SK-N-SH treated with all-trans-retinoic acid at 6 μM for 48 hours (cell line): ENCODE measurements at regions not wholly inside any gene's neighbourhood (a gene's known extent, or its start where the extent isn't known, plus 50 kb on each side); places are given as distances from the start of the nearest gene placed in this dataset.

Source experiments
- ATAC-seq: fragments of 200-7000 bp; cut with Tn5 transposase; 3 replicates; pipeline ENCODE4 v1.9.1; 2020; ENCODE audit warnings: mild to moderate bottlenecking, moderate library complexity
- ARNTL ChIP-seq: fragments of 450-650 bp; formaldehyde crosslinking; IDR thresholded peaks from 2 replicates; pipeline ENCODE4 v1.5.0; 2020; ENCODE audit warnings: low read depth, mild to moderate bottlenecking, moderate library complexity, borderline replicate concordance
- CREB5 ChIP-seq: fragments of 250-450 bp; sonication (Bioruptor Pico); IDR thresholded peaks from 2 replicates; pipeline ENCODE4 v1.5.1; 2020; ENCODE audit warnings: low read depth, mild to moderate bottlenecking, moderate library complexity
- CSDC2 ChIP-seq: fragments of 250-450 bp; sonication (Bioruptor Pico); IDR thresholded peaks from 2 replicates; pipeline ENCODE4 v1.5.0; 2020; ENCODE audit warnings: mild to moderate bottlenecking, moderate library complexity
- CSRNP3 ChIP-seq: fragments of 250-450 bp; sonication (Bioruptor Pico); IDR thresholded peaks from 2 replicates; pipeline ENCODE4 v1.5.1; 2021; ENCODE audit warnings: mild to moderate bottlenecking, moderate library complexity
- ESRRG ChIP-seq: fragments of 250-450 bp; sonication (Bioruptor Pico); IDR thresholded peaks from 2 replicates; pipeline ENCODE4 v1.6.1; 2021; ENCODE audit warnings: mild to moderate bottlenecking
- ISL1 ChIP-seq: fragments of 250-450 bp; sonication (Bioruptor Pico); IDR thresholded peaks from 2 replicates; pipeline ENCODE4 v2.1.2; 2022; ENCODE audit warnings: mild to moderate bottlenecking, moderate library complexity
- OSR1 ChIP-seq: fragments of 250-450 bp; sonication (Bioruptor Pico); IDR thresholded peaks from 2 replicates; pipeline ENCODE4 v1.8.0; 2022; ENCODE audit warnings: moderate library complexity, mild to moderate bottlenecking, inconsistent platforms
- POU6F1 ChIP-seq: fragments of 250-450 bp; sonication (Bioruptor Pico); IDR thresholded peaks from 2 replicates; pipeline ENCODE4 v1.8.0; 2021; ENCODE audit warnings: low read depth, mild to moderate bottlenecking, moderate library complexity, borderline replicate concordance
- RARB ChIP-seq: fragments of 250-450 bp; sonication (Bioruptor Pico); IDR thresholded peaks from 2 replicates; pipeline ENCODE4 v1.8.0; 2021; ENCODE audit warnings: mild to moderate bottlenecking, moderate library complexity
- SNAI2 ChIP-seq: fragments of 250-450 bp; sonication (Bioruptor Pico); IDR thresholded peaks from 2 replicates; pipeline ENCODE4 v1.5.0; 2020; ENCODE audit warnings: mild to moderate bottlenecking, moderate library complexity
- TCF4 ChIP-seq: fragments of 250-450 bp; sonication (Bioruptor Pico); IDR thresholded peaks from 2 replicates; pipeline ENCODE4 v1.8.0; 2021; ENCODE audit warnings: mild to moderate bottlenecking, moderate library complexity, borderline replicate concordance
- TOX ChIP-seq: fragments of 250-450 bp; sonication (Bioruptor Pico); IDR thresholded peaks from 2 replicates; pipeline ENCODE4 v1.8.0; 2021; ENCODE audit warnings: mild to moderate bottlenecking, moderate library complexity, borderline replicate concordance
- TSHZ2 ChIP-seq: fragments of 250-450 bp; sonication (Bioruptor Pico); IDR thresholded peaks from 2 replicates; pipeline ENCODE4 v1.5.0; 2020; ENCODE audit warnings: mild to moderate bottlenecking, moderate library complexity
- ZC3H10 ChIP-seq: fragments of 250-450 bp; sonication (Bioruptor Pico); IDR thresholded peaks from 2 replicates; pipeline ENCODE4 v1.5.1; 2021; ENCODE audit warnings: mild to moderate bottlenecking, moderate library complexity
- ZFP3 ChIP-seq: fragments of 250-450 bp; sonication (Bioruptor Pico); IDR thresholded peaks from 2 replicates; pipeline ENCODE4 v1.5.0; 2020; ENCODE audit warnings: mild to moderate bottlenecking, moderate library complexity
- ZNF565 ChIP-seq: fragments of 450-650 bp; formaldehyde crosslinking; conservative IDR thresholded peaks from 2 replicates; pipeline ENCODE4 v1.5.0; 2020; ENCODE audit warnings: low read depth, mild to moderate bottlenecking, moderate library complexity
- ZNF70 ChIP-seq: fragments of 450-650 bp; formaldehyde crosslinking; IDR thresholded peaks from 2 replicates; pipeline ENCODE4 v1.5.0; 2020; ENCODE audit warnings: mild to moderate bottlenecking, moderate library complexity
- ZNF8 ChIP-seq: fragments of 450-650 bp; formaldehyde crosslinking; IDR thresholded peaks from 2 replicates; pipeline ENCODE4 v1.5.0; 2020; ENCODE audit warnings: mild to moderate bottlenecking, moderate library complexity

- no peak for ATAC-seq
- TF ChIP-seq CSRNP3 (CRISPR knock-in tag): no peak
- TF ChIP-seq, all 23 proteins: peak for 0
Measured at GRCh38 chr17:71142333-71142732, 973.0 kb downstream of the KCNJ2 start.

- no peak for TF ChIP-seq ARNTL (CRISPR knock-in tag)
- no peak for TF ChIP-seq CSDC2 (CRISPR knock-in tag)
- TF ChIP-seq OSR1 (CRISPR knock-in tag): no peak
- TF ChIP-seq ZNF70 (CRISPR knock-in tag): no peak
- TF ChIP-seq ZC3H10 (CRISPR knock-in tag): no peak
- no peak for TF ChIP-seq SNAI2
- ATAC-seq: no peak
Measured at GRCh38 chr17:71145486-71145885, 975.3 kb upstream of the SOX9 start.

GRCh38 chr17:71147906-71148305, 972.9 kb upstream of the SOX9 start:
- TF ChIP-seq ZNF8 (CRISPR knock-in tag): no peak
- no peak for TF ChIP-seq TCF4 (CRISPR knock-in tag)
- TF ChIP-seq CSRNP3 (CRISPR knock-in tag): no peak
- no peak for TF ChIP-seq CREB5 (CRISPR knock-in tag)
- TF ChIP-seq ZNF70 (CRISPR knock-in tag): no peak
- TF ChIP-seq RARB (CRISPR knock-in tag): no peak
- no peak for TF ChIP-seq ARNTL (CRISPR knock-in tag)
- no peak for TF ChIP-seq SNAI2
- no peak for ATAC-seq

- TF ChIP-seq ESRRG (CRISPR knock-in tag): no peak
- TF ChIP-seq CSDC2 (CRISPR knock-in tag): no peak
- no peak for TF ChIP-seq ZFP3
- TF ChIP-seq TOX (CRISPR knock-in tag): no peak
- no peak for ATAC-seq
Measured at GRCh38 chr17:71149607-71150006, 971.2 kb upstream of the SOX9 start.

- no peak for ATAC-seq
- TF ChIP-seq ZFP3 (no peak), ISL1 (CRISPR knock-in tag) (no peak), TSHZ2 (no peak), TOX (CRISPR knock-in tag) (no peak), ESRRG (CRISPR knock-in tag) (no peak), ZNF8 (CRISPR knock-in tag) (no peak), ZC3H10 (CRISPR knock-in tag) (no peak), TCF4 (CRISPR knock-in tag) (no peak), CSRNP3 (CRISPR knock-in tag) (no peak), ARNTL (CRISPR knock-in tag) (no peak), RARB (CRISPR knock-in tag) (no peak), POU6F1 (CRISPR knock-in tag) (no peak), ZNF565 (CRISPR knock-in tag) (no peak)
Measured at GRCh38 chr17:71157297-71157696, 963.5 kb upstream of the SOX9 start.
